ENCODE measurements at regions not wholly inside any gene's neighbourhood (a gene's known extent, or its start where the extent isn't known, plus 50 kb on each side); places are given as distances from the start of the nearest gene placed in this dataset.
"Not testable (repeated sequence)": the region's sequence is repeated elsewhere in the genome, so short reads cannot be mapped to it uniquely, and the experiment has no call there.

- no peak for DNase-seq (ENCODE audit: low read depth in 2 of 2)
Observed at GRCh38 chr6:33895296-33895695, 91.5 kb upstream of the MLN start.

- DNase-seq (ENCODE audit: low read depth in 2 of 2) = no peak
Observed at GRCh38 chr6:33894438-33894837, 90.6 kb upstream of the MLN start.

DNA sequence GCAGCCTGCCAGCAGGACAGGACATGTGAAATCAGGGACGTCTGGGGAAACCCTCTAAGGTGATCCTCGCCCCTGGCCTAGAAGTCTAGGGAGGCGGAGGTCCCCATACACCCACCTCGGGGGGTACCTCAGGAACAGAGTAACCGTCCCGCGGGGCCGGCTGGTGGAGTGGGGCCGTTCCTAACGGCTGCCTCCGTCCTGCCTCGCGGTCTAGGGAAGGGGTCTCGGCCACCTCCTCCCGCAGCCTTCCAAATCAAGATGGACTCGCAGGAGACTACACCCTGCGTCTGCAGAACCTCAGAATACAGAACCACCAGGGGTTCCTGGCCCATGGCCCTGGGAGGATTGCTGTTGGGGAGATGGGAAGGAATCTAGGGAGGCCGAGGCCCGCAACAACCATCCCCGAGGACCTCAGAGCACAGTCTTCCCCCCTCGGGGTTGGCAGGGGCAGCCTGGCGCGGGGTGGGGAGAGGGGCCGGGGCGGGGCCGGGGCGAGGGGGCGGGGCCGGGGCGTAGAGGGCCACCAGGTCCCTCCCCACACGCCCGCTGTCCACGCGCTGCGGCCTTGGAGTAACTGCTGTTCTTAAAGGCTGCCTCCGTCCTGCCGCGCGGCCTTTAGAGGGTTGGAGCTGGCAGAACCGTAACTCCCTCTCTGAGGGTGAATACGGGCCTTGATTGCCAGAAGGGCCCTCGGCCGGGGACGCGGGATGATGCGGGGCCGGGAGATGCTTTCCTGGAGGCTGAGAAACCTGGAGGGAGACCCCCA lies 89.0 kb upstream of the MLN start:
- DNase-seq (ENCODE audit: low read depth in 2 of 2) = no peak

- no peak for DNase-seq (ENCODE audit: low read depth in 2 of 2)
Observed at GRCh38 chr6:33888664-33889200, 84.9 kb upstream of the MLN start.

DNA sequence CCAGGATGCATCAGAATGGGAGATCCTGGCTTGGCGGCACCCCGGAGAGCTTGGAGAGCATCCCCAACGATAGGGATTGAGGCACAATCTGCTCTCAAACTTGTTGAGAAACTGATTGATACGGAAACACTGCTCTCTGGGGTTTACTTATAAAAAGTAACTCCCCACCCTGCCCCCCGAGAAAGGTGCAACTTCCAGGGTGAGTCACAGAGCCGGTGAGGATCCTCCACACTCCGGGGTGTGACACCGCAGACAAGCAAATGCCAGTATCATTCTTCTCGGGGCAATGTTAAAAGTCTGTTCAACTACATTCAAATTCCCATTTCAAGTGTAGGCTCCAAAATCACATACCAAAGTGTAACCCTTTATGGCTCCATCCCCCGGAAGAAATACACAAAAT lies 84.4 kb upstream of the MLN start:
- DNase-seq (ENCODE audit: low read depth in 2 of 2) = no peak

GRCh38 chr6:33886673-33887144 lies 82.9 kb upstream of the MLN start:
- no peak for DNase-seq (ENCODE audit: low read depth in 2 of 2)

GRCh38 chr6:33885132-33886057 lies 81.6 kb upstream of the MLN start:
- DNase-seq (ENCODE audit: low read depth in 2 of 2) = no peak

- not testable (repeated sequence) for DNase-seq (ENCODE audit: low read depth in 2 of 2)
Observed at GRCh38 chr6:33883621-33884020, 79.8 kb upstream of the MLN start.

DNA sequence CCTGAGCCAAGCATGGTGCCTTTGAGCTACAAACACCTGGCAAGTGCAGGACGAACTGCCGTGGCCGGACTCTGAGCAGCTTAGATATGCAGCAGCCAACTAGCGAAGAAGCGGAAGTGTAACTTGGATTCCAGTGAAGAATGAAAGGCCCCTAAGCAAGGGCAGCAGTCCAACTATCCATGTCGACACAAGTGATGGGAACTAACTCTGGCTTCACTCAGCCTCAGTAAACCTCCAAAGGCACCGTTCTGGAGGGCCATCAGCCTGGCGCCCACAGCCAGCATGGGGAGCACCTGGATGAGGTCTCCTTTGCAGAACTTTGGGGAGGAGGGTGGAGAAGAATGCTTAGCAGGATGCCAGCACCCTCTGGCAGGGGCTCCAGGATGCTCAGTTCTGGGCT lies 78.4 kb upstream of the MLN start:
- no peak for DNase-seq (ENCODE audit: low read depth in 2 of 2)

- no peak for DNase-seq (ENCODE audit: low read depth in 2 of 2)
Observed at GRCh38 chr6:33880766-33881165, 77.0 kb upstream of the MLN start.

GRCh38 chr6:33880104-33880678 lies 76.4 kb upstream of the MLN start:
- DNase-seq (ENCODE audit: low read depth in 2 of 2) = no peak

DNA sequence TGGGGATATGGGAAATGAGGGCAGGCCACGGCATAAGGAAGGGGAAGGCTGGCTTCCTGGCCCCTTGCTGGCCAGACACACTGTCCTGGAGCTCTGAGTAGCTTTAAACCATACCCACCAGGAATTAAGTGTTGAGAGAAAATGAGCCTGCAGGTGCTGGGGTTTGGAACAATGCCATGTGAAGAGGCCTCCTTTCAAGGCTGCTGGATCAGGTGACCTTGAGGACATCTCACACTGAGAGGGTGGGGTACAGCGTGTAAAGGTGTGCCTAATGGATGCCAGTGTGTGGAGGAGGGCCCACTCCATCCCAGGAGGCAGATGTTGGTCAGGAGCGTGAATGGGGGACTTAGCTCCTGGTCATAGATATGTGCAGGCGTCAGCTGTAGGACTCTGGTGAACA lies 74.8 kb upstream of the MLN start:
- DNase-seq (ENCODE audit: low read depth in 2 of 2) = no peak

- DNase-seq (ENCODE audit: low read depth in 2 of 2) = no peak
Observed at GRCh38 chr6:33877982-33878535, 74.3 kb upstream of the MLN start.

DNA sequence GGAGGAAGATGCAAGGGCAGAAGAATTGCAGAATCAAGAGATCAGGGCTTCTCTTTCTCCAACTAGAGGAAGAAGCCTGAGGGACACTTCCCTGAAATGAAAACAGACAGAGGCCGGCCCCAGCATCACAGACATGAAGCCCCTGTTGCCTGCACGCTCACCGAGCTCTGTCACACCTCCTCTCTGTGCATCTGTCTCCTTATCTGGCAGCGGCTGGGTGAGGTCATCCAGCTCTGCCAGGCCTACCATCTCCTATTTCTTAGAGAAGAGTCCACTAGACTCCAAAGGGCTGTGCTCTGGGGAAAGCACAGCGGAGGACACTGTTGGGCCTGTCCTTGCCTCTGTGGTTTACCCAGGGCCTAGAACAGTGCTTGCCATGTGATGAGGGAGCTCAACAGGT lies 71.9 kb upstream of the MLN start:
- no peak for DNase-seq (ENCODE audit: low read depth in 2 of 2)

DNA sequence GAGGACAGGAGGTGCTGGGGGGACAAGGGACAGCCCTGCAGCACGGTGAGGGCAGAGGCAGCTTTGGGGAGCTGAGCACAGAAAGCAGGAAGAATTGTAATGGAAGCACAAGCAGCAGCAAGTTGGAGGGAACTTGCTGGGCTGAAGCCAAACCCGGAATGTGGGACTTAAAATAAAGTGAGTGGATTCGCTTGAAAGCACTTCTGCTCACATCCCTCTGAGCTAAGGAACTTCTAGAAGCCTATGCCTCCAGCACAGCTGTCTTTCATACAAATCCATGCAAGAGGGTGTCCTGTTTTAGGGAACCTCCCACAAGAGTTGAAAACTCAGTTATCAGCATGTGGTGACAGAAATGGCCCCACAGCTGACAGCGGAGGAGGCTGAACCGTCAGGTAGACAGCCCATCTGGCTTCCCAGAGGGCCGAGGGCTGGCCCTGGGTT lies 71.4 kb upstream of the MLN start:
- DNase-seq (ENCODE audit: low read depth in 2 of 2) = no peak

DNA sequence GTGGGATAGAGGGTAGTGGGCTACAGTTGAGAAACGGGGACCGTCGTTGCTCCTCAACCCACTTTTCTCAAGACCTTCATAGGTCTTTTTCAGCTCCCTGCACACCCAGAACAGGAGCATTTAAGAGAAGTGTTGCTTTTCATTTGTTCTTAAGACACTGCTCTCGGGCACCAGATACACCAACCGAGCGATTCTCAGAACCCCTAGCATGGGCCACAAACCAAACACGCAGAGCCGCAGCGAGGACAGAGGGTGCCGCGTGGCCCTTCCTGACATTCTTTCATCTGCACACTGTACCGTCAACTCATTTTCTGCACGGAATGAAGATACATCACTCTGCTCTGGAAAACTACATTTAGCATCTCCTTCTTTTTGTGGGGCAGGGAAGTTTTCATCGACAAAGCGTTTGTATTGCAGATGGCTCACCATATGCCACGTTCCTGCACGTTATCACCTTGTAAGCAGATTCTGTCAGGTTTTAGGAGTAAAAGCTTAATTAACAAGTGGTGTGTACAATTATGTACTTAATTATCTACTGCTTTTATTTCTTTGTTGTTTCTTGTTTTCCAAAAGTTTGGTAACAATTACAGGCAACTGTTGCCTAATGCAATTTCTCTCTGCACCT lies 70.4 kb upstream of the MLN start:
- no peak for DNase-seq (ENCODE audit: low read depth in 2 of 2)

GRCh38 chr6:33872761-33873160 lies 69.0 kb upstream of the MLN start:
- no peak for DNase-seq (ENCODE audit: low read depth in 2 of 2)

DNA sequence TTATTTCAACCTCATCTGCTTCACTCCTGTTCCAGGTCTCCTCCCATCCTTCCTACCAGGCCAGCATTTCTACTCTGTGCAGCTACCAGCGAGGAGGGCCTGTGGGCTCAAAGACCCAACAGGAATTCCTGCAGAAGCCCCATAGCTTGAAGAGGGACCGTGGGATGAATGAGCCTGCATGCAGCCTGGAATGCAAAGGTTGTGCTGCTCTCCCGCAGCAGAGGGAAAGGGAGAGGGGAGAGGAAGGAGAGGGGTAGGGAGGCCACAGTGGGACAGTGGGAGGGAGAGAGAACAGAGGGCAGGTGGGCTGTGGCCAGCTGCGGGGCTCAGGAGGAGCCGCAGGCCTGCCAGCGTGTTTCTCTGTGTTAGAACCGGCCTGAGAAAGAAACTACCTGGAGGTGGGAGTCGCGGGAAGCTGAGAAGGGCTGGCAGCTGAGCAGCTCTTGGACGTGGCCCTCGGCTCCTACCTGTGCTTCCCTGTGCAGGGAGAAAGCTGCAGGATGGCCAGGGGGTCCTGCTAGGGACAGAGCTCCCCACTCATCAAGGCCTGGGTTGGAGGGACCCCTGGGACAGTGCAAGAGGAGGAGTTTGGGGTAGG lies 66.1 kb upstream of the MLN start:
- DNase-seq (ENCODE audit: low read depth in 2 of 2) = no peak

- DNase-seq (ENCODE audit: low read depth in 2 of 2) = no peak
Observed at GRCh38 chr6:33869121-33869520, 65.3 kb upstream of the MLN start.

DNA sequence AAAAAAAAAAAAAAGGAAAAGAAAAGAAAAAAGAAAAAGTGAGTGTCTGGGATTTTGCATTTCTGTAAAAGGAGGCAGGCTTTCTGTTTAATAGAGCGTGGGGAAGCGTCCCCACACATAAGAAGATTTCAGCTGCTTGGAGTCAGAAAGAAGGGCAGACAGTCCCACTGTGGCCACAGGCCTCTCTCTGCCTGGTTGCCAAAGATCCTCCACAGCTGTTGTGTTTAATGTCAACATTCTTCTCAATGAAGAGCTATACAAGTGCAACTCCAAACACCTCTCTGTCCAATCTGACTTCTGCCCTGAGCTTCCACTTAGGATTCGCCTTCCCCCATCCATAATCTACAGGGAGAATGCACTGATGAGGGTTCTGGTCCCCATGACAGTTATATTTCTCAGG lies 64.3 kb upstream of the MLN start:
- no peak for DNase-seq (ENCODE audit: low read depth in 2 of 2)

DNA sequence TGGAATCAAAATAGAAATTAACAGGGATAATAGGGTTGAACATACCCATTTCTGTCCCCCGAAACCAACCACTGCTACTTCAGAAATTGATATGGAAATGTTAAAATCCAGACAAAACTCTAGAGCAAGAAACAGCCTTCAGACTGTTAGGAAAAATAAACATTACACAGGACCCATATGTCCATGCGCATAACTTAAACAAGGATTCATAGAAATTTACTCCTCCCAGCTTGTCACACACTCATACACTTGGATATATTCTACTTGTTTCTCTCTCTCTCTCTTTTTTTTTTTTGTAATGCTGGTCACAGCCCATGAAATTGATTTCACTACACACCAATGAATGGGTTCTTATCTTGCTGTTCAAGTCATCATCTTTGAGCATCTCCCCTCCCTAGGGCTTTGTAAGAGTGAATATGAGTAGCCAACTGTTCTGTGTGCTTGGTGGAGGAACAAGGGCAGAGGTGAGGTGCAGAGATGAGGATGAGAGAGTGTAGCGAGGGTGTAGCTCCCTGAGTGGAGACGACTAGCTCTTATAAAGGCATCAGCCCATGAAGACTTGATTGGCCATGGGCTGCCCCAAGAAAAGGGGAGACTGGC lies 61.8 kb upstream of the MLN start:
- no peak for DNase-seq (ENCODE audit: low read depth in 2 of 2)
